ENCODE measurements at regions not wholly inside any gene's neighbourhood (a gene's known extent, or its start where the extent isn't known, plus 50 kb on each side); places are given as distances from the start of the nearest gene placed in this dataset.

GRCh38 chr10:51002469-51002868 lies 71.8 kb upstream of the PRKG1 start:
- TF ChIP-seq POLR2A (IDR thresholded peaks at IDR 0.05) (no peak), CTCF (IDR thresholded peaks at IDR 0.05) (no peak)

All from ovary (tissue), 3 donors.